Activated CD8-positive, alpha-beta memory T cell treated with anti-CD3 and anti-CD28 coated beads for 48 hours (primary cell): ENCODE measurements at regions not wholly inside any gene's neighbourhood (a gene's known extent, or its start where the extent isn't known, plus 50 kb on each side); places are given as distances from the start of the nearest gene placed in this dataset.

ENCODE experiments used
- DNase-seq, 3 experiments: peaks; one replicate each; pipeline ENCODE4 v3.0.0-alpha.2; 2020; ENCODE audit warnings: low read depth in 2 of 3, low spot score in 2 of 3

DNA sequence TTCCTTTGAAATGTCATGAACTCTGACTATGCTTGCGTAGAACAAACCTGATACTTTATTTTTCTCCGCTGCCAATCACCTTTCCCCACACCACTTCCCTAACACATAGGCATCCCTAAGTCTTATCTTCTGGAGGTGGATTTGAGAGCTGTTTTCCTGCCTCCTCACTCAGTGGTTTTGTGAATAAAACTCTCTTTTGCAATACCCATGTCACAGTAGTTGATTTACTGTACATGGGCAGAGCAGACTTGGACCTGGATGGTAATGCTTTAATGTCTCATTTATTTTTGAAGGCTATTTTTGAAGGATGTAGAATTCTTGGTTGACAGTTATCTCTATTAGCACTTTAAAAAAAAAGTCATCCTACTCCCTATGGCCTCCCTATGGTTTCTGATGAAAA, 881.8 kb downstream of the SLITRK5 start:
- no peak for DNase-seq

GRCh38 chr13:88565566-88565965, 894.4 kb downstream of the SLITRK5 start:
- DNase-seq = no peak

- DNase-seq = no peak
These were observed 914.7 kb downstream of the SLITRK5 start for GRCh38 chr13:88585861-88586260.

- no peak for DNase-seq
These were observed 915.1 kb downstream of the SLITRK5 start for GRCh38 chr13:88586263-88586662.

- DNase-seq = no peak
These were observed 919.4 kb downstream of the SLITRK5 start for GRCh38 chr13:88590574-88590973.

DNA sequence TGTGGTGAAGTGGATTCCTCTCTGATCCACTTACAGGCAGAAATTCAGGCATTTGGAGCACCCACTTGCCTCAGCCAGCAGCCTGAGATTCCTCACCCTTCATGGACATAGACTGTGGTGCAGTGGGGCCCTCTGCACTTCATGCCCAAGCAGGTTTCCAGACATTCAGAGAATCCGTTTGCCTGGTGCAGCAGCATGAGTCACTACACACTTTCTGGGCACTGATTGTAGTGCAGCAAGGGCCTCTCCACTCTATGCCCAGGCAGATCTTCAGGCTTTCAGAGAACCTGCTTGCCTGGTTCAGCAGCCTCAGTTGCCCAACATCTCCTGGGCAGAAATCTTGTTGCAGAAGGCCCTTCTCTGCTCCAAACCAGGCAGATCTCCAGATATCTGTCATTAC, 920.9 kb downstream of the SLITRK5 start:
- no peak for DNase-seq

- DNase-seq = no peak
These were observed 930.8 kb downstream of the SLITRK5 start for GRCh38 chr13:88601949-88602348.

GRCh38 chr13:88602786-88603777, 931.9 kb downstream of the SLITRK5 start:
- no peak for DNase-seq

DNA sequence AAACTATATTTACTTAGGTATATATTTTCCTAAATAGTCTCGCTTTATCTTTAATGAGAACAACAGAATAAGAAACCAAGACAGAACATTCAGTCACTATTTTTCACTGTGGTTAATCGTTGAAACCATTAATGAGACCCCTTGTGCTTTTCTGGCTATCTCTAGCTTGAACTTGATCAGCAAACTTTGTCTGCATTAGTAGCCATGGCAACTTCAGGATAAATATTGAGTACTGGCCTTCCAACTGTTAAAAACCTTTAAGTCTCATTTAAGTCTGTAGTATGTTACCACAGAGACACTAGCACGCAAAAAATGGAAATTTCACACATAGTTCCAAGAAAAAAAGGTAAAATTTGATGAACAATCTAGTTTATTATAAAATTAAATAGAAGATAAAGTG, 946.0 kb downstream of the SLITRK5 start:
- DNase-seq = no peak

GRCh38 chr13:88622362-88622973, 951.3 kb downstream of the SLITRK5 start:
- peak in 1 of 3 experiments; percentile 1 for DNase-seq

DNA sequence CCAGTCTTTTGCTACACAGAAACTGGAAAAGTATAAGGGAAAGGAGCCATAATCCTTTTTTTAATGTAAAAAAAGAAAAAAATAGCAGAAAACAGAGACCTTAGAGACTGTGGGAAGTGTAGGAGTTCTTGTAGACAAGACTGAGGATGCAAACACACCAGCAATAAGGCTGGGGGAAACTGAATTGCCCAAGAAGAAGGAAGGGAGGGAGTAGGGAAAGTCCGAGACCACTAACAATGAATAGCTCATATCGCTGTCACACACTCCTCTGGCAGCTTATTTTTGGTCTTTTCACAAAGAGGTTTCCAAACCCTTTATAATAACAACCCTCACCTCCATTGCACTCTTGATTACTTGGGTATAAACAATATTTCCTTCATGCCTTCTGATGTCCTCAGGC, 952.0 kb downstream of the SLITRK5 start:
- no peak for DNase-seq

GRCh38 chr13:88627071-88627470, 955.9 kb downstream of the SLITRK5 start:
- DNase-seq = no peak

DNA sequence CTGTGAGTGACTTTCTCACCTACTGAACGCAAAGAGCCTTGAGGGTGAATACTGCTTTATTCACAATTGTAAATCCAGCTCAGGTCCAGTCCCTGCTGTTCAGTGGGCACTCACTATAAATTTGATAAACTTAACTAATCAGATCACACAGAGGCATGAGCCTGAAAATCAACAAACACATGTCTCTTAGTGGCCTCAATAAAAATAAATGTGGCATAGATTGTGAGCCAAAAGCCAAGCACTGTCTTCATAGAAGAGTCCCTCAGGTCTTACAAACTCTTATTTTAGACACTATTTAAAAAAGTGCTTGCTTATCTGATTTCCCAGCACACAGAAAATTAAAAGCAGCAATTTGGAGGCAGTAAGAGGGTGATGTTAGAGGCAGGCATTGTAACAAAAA, 957.7 kb downstream of the SLITRK5 start:
- no peak for DNase-seq

- no peak for DNase-seq
These were observed 966.8 kb downstream of the SLITRK5 start for GRCh38 chr13:88637935-88638334.

DNA sequence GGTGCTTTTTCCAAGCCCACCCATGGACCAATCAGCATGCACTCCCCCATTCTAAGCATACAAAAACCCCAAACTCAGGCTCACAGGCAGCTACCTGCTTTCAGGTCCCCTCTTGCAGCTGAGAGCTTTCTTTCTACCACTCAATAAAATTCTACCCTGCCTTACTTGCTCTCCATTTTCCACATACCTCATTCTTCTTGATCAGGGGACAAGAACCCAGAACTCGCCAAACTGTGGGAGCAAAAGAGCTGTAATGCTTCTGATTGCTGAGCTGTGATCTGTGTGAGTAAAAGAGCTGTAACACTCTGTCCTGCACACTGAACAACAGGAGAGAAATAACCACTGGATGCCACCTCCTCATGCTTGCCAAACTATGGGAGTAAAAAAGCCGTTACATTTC, 972.1 kb downstream of the SLITRK5 start:
- no peak for DNase-seq

- DNase-seq = no peak
These were observed 977.6 kb downstream of the SLITRK5 start for GRCh38 chr13:88648598-88649373.

DNA sequence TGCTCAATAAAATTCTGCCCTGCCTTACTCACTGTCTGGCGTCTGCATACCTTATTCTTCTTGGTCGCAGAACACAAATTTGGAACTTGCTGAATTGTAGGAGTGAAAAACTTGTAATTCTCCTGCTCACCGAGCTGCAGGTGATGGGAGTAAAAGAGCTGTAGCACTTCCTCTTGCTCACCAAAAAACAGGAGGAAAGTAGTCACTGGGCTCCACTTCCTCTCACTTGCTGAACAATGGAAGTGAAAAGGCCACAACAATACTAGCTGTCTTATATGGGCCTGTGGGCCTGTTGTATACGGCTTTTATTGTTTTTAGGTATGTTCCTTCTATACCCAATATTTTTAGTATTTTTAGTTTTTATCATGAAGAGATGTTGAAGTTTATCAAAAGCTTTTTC, 978.7 kb downstream of the SLITRK5 start:
- DNase-seq = no peak

- DNase-seq = no peak
These were observed 980.4 kb downstream of the SLITRK5 start for GRCh38 chr13:88651531-88651930.

DNA sequence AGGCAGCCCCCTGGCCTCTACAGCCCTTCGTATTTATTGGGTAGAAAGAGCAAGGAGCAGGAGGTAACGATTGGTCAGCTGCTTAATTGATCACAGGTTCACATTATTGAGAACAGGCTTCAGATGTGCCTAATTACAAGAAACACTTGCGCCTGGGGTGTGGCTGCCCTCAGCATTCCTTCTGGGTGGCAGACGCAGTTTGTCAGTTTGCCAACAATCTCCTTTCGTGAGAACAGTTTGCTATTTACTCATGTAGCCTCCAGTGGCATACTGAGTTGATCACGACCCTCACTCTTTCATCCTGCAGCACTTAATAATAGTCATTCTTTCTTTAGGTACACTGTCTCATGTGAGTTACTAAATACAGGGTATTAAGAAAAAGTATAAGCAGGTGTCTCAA, 985.6 kb downstream of the SLITRK5 start:
- DNase-seq = no peak

- DNase-seq = no peak
These were observed 999.3 kb downstream of the SLITRK5 start for GRCh38 chr13:88670509-88670908.

DNA sequence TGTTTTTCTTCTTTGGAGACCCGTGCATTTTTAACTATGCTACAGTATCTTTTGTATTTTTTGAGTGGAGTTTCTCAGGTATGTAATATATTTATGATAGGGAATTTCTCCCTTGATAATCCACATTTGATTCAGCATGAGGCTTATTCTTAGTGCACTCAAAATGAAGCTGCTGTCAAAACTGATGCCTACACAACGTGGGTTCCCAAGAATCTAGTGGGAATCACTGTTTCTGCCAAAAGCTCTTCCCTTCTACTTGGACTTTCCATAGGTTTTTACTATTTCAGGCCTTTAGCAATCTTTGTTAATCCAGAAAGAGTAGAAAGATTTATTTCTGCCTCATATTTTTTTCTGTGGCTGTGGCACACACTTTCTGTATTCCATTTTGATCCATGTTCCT, 1003.7 kb downstream of the SLITRK5 start:
- DNase-seq = no peak
